BLaER1 treated with 17β-estradiol and CSF1 and Interleukin-3, amounts not matched to agents 10 nM and 100 nM (cell line): ENCODE measurements at regions not wholly inside any gene's neighbourhood (a gene's known extent, or its start where the extent isn't known, plus 50 kb on each side); places are given as distances from the start of the nearest gene placed in this dataset.

Experiments
- H3K27ac ChIP-seq, 11 experiments: shearing (Covaris generic); formaldehyde crosslinking; 2 replicates each; pipeline ENCODE4 v1.8.1; 2022
- H3K27me3 ChIP-seq, 11 experiments: shearing (Covaris generic); formaldehyde crosslinking; 2 replicates each; pipeline ENCODE4 v1.8.1; 2022
- H3K36me3 ChIP-seq, 11 experiments: shearing (Covaris generic); formaldehyde crosslinking; 2 replicates each; pipeline ENCODE4 v1.8.1; 2022
- H3K4me1 ChIP-seq, 10 experiments: shearing (Covaris generic); formaldehyde crosslinking; 2 replicates each; pipeline ENCODE4 v1.8.1; 2022
- H3K4me2 ChIP-seq, 11 experiments: shearing (Covaris generic); formaldehyde crosslinking; 2 replicates each; pipeline ENCODE4 v1.8.1; 2022
- H3K4me3 ChIP-seq, 10 experiments: shearing (Covaris generic); formaldehyde crosslinking; 2 replicates each; pipeline ENCODE4 v1.8.1; 2022
- H3K9ac ChIP-seq, 11 experiments: shearing (Covaris generic); formaldehyde crosslinking; 2 replicates each; pipeline ENCODE4 v1.8.1; 2022
- H3K9me3 ChIP-seq, 11 experiments: shearing (Covaris generic); formaldehyde crosslinking; replicated peaks in 1 of 11; 2 replicates each; pipeline ENCODE4 v1.8.1; 2022
- H4K20me1 ChIP-seq, 11 experiments: shearing (Covaris generic); formaldehyde crosslinking; 2 replicates each; pipeline ENCODE4 v1.8.1; 2022
- Cebpa-rat ChIP-seq, 11 experiments: shearing (Covaris generic); IDR thresholded peaks; 2 replicates each; pipeline ENCODE4 v1.8.1; 2022

DNA sequence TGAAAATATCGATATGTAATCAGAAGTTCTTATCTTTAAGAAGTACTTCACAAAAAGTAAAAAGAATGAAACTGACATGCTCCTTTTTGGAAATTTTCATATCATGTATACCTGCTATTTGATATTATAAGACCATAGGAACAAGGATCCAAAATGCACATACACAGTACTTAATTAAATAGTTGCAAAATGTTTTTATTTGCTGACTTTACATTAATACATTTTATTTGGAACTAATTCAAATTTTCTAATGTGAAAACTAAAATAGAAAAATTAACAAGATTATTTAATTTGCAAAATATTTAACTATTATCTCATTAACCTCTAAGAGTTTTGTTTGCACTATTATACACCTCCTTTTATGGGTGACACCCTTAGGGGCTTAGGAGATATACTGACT is 155.0 kb downstream of the TRAM1L1 start:
- Histone ChIP-seq H3K36me3 (no peaks in the 10 kb centered on the region), H3K4me2 (no peak overlapping the region), H3K9ac (no peak overlapping the region), H4K20me1 (no peaks in the 10 kb centered on the region), H3K4me1 (no peaks in the 10 kb centered on the region), H3K27ac (no peak overlapping the region), H3K9me3 (peaks cover 0 to 7% (median 5%) of the 10 kb centered on the region in 11 experiments; a peak in 8 of 22 replicates), H3K27me3 (no peaks in the 10 kb centered on the region), H3K4me3 (no peak overlapping the region)
- no peak for TF ChIP-seq Cebpa-rat (IDR thresholded peaks at IDR 0.05)

DNA sequence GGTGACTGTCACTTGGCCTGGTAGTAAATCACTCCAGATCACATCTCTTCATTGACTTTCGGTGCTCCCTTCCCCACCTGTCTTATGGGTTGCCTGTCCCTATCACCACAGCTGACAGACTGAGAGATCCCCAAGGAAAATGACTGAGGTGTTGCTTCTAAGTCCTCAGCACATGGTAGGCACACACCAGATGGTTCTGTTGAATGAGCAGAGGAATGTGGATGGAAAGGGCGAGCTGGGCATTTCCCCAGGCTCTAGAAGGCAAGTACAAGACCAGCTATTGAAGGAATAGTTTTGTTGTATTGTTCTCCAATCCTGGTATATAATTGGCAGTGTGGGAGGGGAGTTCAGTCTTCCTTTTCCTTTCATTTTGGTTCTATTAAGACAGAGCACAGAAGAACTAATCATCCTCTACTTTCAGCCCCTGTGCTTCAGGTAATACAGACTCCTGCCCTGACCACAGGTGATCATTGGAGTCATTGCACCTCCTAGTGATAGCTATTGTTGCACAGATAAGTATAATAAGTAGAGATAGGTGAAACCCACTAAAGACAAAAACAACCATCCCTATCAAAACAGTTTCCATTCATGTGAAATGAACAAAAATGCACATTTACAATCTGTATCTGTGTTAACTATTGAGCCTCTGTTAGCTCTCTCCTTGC is 158.6 kb downstream of the TRAM1L1 start:
- Histone ChIP-seq H3K4me3 (no peak overlapping the region), H3K9me3 (peaks cover 0 to 7% (median 5%) of the 10 kb centered on the region in 11 experiments; a peak in 8 of 22 replicates), H3K4me1 (no peaks in the 10 kb centered on the region), H3K36me3 (no peaks in the 10 kb centered on the region), H3K27ac (no peak overlapping the region), H3K4me2 (no peak overlapping the region), H3K27me3 (no peaks in the 10 kb centered on the region), H4K20me1 (no peaks in the 10 kb centered on the region), H3K9ac (no peak overlapping the region)
- no peak for TF ChIP-seq Cebpa-rat (IDR thresholded peaks at IDR 0.05)

DNA sequence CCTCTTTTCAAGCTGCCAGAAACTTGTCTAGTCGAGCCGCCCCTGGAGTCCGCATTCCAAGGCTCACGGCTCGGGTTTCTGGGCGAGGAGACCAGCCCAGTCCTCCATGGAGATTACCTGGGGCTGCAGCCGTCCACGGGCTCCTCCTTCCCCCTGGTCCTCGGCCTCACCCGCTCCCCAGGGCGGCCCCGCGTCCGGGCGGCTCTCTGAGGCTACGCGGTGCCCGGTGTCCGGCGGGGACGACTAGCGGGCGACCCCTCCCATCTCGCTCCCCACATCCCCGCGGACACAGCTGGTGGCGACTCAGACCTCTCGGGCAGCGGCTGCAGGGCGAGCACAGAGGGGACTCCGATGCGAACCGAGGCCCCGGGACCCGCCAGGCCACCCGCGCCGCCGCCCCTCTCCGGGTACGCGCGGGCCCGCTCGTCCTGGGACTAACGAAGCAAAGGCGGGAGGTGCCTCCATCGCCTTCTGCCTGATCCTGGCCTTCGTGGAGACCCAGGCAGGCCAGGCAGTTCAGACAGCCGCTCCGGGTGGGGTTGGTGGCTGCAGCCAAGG is 159.4 kb downstream of the TRAM1L1 start:
- no peaks in the 10 kb centered on the region for H3K4me1 ChIP-seq
- TF ChIP-seq Cebpa-rat (IDR thresholded peaks at IDR 0.05), result no peak
- H3K27ac ChIP-seq, result no peak overlapping the region
- peaks cover 0 to 7% (median 5%) of the 10 kb centered on the region in 11 experiments; a peak in 8 of 22 replicates for H3K9me3 ChIP-seq
- no peaks in the 10 kb centered on the region for H4K20me1 ChIP-seq
- H3K27me3 ChIP-seq, result no peaks in the 10 kb centered on the region
- no peak overlapping the region for H3K9ac ChIP-seq
- no peaks in the 10 kb centered on the region for H3K36me3 ChIP-seq
- no peak overlapping the region for H3K4me3 ChIP-seq
- H3K4me2 ChIP-seq, result no peak overlapping the region

- no peak overlapping the region for H3K4me2 ChIP-seq
- H3K36me3 ChIP-seq, result no peaks in the 10 kb centered on the region
Measured at GRCh38 chr4:116923389-116923788, 162.0 kb downstream of the TRAM1L1 start.

DNA sequence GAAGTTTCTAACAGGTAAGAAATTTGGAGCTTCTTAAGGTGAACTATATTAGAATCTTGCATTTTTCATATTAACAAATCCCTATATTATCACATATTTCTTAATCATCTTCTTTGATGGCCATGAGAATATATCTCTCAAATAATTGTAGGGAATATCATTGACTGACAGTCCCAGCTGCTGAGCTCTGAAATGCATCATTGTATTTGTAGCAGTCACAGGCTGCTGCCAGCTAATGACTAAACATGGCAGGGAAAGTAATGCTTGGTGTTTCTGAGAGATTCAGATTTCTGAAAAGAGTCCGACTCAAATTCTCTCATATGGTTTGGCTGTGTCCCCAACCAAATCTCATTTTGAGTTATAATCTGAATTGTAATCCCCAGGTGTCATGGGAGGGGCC is 171.9 kb downstream of the TRAM1L1 start:
- Histone ChIP-seq H3K4me1 (no peaks in the 10 kb centered on the region), H3K27me3 (no peaks in the 10 kb centered on the region), H3K27ac (no peak overlapping the region), H3K4me2 (no peak overlapping the region), H3K4me3 (no peak overlapping the region), H3K9me3 (no peaks in the 10 kb centered on the region), H4K20me1 (no peaks in the 10 kb centered on the region), H3K9ac (no peak overlapping the region), H3K36me3 (no peaks in the 10 kb centered on the region)
- no peak for TF ChIP-seq Cebpa-rat (IDR thresholded peaks at IDR 0.05)

More at GRCh38 chr4:116923389-116923788, 162.0 kb downstream of the TRAM1L1 start:
- Histone ChIP-seq H3K4me3 (no peak overlapping the region), H3K9ac (no peak overlapping the region), H4K20me1 (no peaks in the 10 kb centered on the region), H3K4me1 (no peaks in the 10 kb centered on the region), H3K27me3 (no peaks in the 10 kb centered on the region), H3K9me3 (peaks cover 0 to 7% (median 5%) of the 10 kb centered on the region in 11 experiments; a peak in 8 of 22 replicates), H3K27ac (no peak overlapping the region)
- TF ChIP-seq Cebpa-rat (IDR thresholded peaks at IDR 0.05), result no peak

DNA sequence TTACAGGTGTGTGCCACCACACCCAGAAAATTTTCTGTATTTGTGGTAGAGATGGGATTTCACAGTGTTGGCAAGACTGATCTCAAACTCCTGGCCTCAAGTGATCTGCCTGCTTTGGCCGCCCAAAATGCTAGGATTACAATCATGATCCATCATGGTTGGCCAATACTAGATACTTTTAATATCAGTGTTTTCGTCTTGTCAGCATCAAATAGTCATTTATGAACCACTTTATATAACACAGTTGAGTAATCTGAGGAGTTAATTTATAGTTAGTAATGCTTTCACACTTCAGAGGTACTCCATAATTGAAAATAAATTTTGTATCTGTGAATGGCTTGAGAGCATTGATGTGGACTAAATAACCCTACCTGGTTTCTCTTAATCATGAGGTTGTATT is 178.6 kb downstream of the TRAM1L1 start:
- Histone ChIP-seq H3K27ac (no peak overlapping the region), H3K4me2 (no peak overlapping the region), H3K9me3 (no peaks in the 10 kb centered on the region), H3K4me3 (no peak overlapping the region), H4K20me1 (no peaks in the 10 kb centered on the region), H3K4me1 (no peaks in the 10 kb centered on the region), H3K27me3 (no peaks in the 10 kb centered on the region), H3K9ac (no peak overlapping the region), H3K36me3 (no peaks in the 10 kb centered on the region)
- no peak for TF ChIP-seq Cebpa-rat (IDR thresholded peaks at IDR 0.05)

- Histone ChIP-seq H4K20me1 (no peaks in the 10 kb centered on the region), H3K4me2 (no peak overlapping the region), H3K9me3 (no peaks in the 10 kb centered on the region), H3K4me3 (no peak overlapping the region), H3K27ac (no peak overlapping the region), H3K4me1 (no peaks in the 10 kb centered on the region), H3K9ac (no peak overlapping the region), H3K36me3 (no peaks in the 10 kb centered on the region), H3K27me3 (no peaks in the 10 kb centered on the region)
- TF ChIP-seq Cebpa-rat (IDR thresholded peaks at IDR 0.05), result no peak
Measured at GRCh38 chr4:116899561-116899960, 185.8 kb downstream of the TRAM1L1 start.

DNA sequence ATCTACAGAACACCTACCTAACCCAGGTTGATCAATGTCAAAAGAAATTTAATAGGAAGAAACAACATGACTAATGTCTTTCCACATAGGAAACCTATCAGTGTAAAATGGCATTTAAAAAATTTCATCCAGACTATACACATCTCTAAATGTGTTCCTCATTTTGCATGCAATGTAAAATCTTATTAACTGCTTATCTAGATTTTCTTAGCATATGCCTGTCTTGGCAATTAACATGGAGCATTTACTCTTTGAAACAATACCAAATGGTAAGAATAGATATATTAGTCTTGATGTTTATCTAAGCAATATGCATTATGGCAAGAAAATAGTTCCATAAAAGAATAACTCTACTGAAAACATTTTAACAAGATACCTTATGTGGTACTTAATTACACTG is 199.8 kb downstream of the TRAM1L1 start:
- H4K20me1 ChIP-seq, result no peaks in the 10 kb centered on the region
- no peaks in the 10 kb centered on the region for H3K4me1 ChIP-seq
- TF ChIP-seq Cebpa-rat (IDR thresholded peaks at IDR 0.05), result no peak
- no peaks in the 10 kb centered on the region for H3K9me3 ChIP-seq
- no peaks in the 10 kb centered on the region for H3K27me3 ChIP-seq
- no peaks in the 10 kb centered on the region for H3K36me3 ChIP-seq
- no peak overlapping the region for H3K4me2 ChIP-seq
- H3K4me3 ChIP-seq, result no peak overlapping the region
- no peak overlapping the region for H3K27ac ChIP-seq
- H3K9ac ChIP-seq, result no peak overlapping the region

DNA sequence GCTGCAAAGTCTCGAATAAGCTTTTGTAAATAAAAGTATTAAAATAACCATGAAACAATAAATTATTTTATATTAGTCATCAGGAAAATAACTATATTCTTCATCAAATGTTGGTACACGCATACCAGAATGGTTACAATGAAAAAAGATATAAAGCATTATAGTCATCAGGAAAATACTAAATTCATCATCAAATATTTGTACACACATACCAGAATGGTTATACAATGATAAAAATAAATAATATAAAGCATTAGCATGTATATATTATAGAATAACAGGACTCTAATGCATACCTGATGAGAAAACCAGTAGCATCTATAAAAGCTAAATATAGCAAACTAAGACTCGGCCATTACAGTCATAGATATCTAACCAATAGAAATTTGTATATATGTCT is 202.9 kb downstream of the TRAM1L1 start:
- no peak overlapping the region for H3K27ac ChIP-seq
- no peaks in the 10 kb centered on the region for H3K27me3 ChIP-seq
- H4K20me1 ChIP-seq, result no peaks in the 10 kb centered on the region
- no peak overlapping the region for H3K4me2 ChIP-seq
- no peaks in the 10 kb centered on the region for H3K4me1 ChIP-seq
- TF ChIP-seq Cebpa-rat (IDR thresholded peaks at IDR 0.05), result no peak
- H3K9me3 ChIP-seq, result no peaks in the 10 kb centered on the region
- no peak overlapping the region for H3K4me3 ChIP-seq
- no peak overlapping the region for H3K9ac ChIP-seq
- no peaks in the 10 kb centered on the region for H3K36me3 ChIP-seq

GRCh38 chr4:116881077-116881476 is 204.3 kb downstream of the TRAM1L1 start:
- H3K4me3 ChIP-seq, result no peak overlapping the region
- no peak overlapping the region for H3K9ac ChIP-seq
- no peak for TF ChIP-seq Cebpa-rat (IDR thresholded peaks at IDR 0.05)
- no peaks in the 10 kb centered on the region for H3K27me3 ChIP-seq
- H3K36me3 ChIP-seq, result no peaks in the 10 kb centered on the region
- H3K27ac ChIP-seq, result no peak overlapping the region
- no peaks in the 10 kb centered on the region for H3K4me1 ChIP-seq
- no peaks in the 10 kb centered on the region for H4K20me1 ChIP-seq
- H3K4me2 ChIP-seq, result no peak overlapping the region
- H3K9me3 ChIP-seq, result no peaks in the 10 kb centered on the region
